ENCODE measurements at regions not wholly inside any gene's neighbourhood (a gene's known extent, or its start where the extent isn't known, plus 50 kb on each side); places are given as distances from the start of the nearest gene placed in this dataset.
A peak's percentile ranks its signal among the peaks of the same experiment; 100 is the strongest.

- TF ChIP-seq CTCF (IDR thresholded peaks at IDR 0.05; ENCODE audit: low read length): peak; percentile 83
- no peak for TF ChIP-seq EZH2 (optimal IDR thresholded peaks at IDR 0.05; ENCODE audit: low read depth, low read length)
- no peak for TF ChIP-seq EZH2phosphoT487 (IDR thresholded peaks at IDR 0.05; ENCODE audit: low read length)
These were observed 290.3 kb downstream of the TRIB2 start for GRCh38 chr2:13006829-13007717.
